Mucosa of rectum (tissue), 2 donors: ENCODE measurements at regions not wholly inside any gene's neighbourhood (a gene's known extent, or its start where the extent isn't known, plus 50 kb on each side); places are given as distances from the start of the nearest gene placed in this dataset.

Experiments used
- H3K27ac ChIP-seq, 2 donors: one replicate each; pipeline ENCODE4 v1.7.0; 2013; ENCODE audit warnings: inconsistent platforms in 2 of 2, low read depth in 2 of 2, low read length in 2 of 2
- H3K27me3 ChIP-seq, 2 donors: one replicate each; pipeline ENCODE4 v1.7.0; 2013; ENCODE audit warnings: low read length in 2 of 2; ENCODE audit not compliant: control insufficient read depth in 2 of 2, insufficient read depth in 2 of 2
- H3K36me3 ChIP-seq, 2 donors: one replicate each; pipeline ENCODE4 v1.7.0; 2013; ENCODE audit warnings: low read length in 2 of 2; ENCODE audit not compliant: control insufficient read depth in 2 of 2, insufficient read depth in 2 of 2
- H3K4me1 ChIP-seq, 2 donors: one replicate each; pipeline ENCODE4 v1.7.0; 2013; ENCODE audit warnings: low read length in 2 of 2, mild to moderate bottlenecking in 1 of 2; ENCODE audit not compliant: control insufficient read depth in 2 of 2, insufficient read depth in 2 of 2
- H3K4me3 ChIP-seq, 2 donors: one replicate each; pipeline ENCODE4 v1.7.0; 2013; ENCODE audit warnings: low read length in 2 of 2
- H3K9ac ChIP-seq, 2 donors: one replicate each; pipeline ENCODE4 v1.7.0; 2013; ENCODE audit warnings: low read length in 2 of 2, low read depth in 1 of 2, mild to moderate bottlenecking in 1 of 2
- H3K9me3 ChIP-seq, 2 donors: one replicate each; pipeline ENCODE4 v1.7.0; 2013; ENCODE audit warnings: low read length in 2 of 2; ENCODE audit not compliant: control insufficient read depth in 2 of 2
- donor health status: healthy.
- donor health status: Normal muscosa, but diverticular disease.

DNA sequence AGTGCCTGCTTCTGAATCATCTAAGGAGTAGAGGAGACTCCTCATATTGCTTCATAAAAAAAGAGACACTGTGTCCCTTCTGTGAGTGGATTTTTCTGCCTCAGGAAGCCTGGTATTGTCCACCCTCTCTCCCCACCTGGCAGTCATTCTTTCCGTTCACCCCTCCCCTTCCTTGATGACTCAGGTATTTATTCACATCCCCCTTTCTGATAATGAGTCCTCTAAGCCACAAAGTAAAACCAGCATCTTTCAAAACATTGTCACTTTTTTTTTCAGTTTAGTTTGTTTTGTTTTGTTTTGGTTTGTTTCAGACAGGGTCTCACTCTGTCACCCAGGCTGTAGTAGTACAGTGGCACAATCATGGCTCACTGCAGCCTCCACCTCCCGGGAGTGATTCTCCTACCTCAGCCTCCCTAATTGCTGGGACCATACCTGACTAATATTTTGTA lies 65.2 kb upstream of the UBE2E1 start:
- H3K9ac ChIP-seq: no peak overlapping the region
- no peak overlapping the region for H3K4me3 ChIP-seq
- H3K9me3 ChIP-seq: no peaks in the 10 kb centered on the region
- no peak overlapping the region for H3K27ac ChIP-seq
- no peaks in the 10 kb centered on the region for H3K36me3 ChIP-seq
- H3K4me1 ChIP-seq: no peaks in the 10 kb centered on the region
- peaks cover 7% of the 10 kb centered on the region in 2 donors for H3K27me3 ChIP-seq

DNA sequence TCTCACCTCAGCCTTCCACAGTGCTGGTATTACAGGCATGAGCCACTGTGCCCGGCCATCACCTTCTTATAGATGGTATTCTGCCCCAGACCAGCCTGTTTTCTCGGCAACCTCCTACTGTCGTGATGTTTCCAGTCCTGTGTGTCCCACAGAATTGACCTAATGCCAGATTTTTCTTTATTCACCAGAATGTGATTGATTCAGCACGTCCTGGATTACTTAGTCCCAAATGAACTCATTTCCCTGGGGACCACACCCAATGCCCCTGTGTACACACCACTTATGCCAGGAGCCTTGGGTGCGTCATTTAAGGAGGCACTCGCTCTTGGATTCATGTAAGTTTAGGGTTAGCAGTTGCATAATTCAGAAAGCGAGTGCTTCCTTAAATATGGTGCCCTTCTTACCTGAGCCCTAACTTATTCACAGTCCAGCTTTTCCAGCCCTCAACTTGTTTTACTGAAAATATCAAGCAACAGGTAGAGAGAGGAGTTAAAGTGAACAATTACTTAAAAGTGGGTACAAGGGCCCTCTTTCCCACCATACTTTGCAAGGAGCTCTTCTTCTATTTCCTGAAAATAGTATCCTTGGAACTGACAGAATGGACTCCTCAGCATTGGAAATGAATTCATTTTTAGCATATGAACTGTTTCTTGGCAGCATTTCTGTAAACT lies 64.6 kb upstream of the UBE2E1 start:
- Histone ChIP-seq H3K27ac (no peak overlapping the region), H3K9ac (no peak overlapping the region), H3K27me3 (peaks cover 7% of the 10 kb centered on the region in 2 donors), H3K4me1 (no peaks in the 10 kb centered on the region), H3K9me3 (no peaks in the 10 kb centered on the region), H3K4me3 (no peak overlapping the region), H3K36me3 (no peaks in the 10 kb centered on the region)

DNA sequence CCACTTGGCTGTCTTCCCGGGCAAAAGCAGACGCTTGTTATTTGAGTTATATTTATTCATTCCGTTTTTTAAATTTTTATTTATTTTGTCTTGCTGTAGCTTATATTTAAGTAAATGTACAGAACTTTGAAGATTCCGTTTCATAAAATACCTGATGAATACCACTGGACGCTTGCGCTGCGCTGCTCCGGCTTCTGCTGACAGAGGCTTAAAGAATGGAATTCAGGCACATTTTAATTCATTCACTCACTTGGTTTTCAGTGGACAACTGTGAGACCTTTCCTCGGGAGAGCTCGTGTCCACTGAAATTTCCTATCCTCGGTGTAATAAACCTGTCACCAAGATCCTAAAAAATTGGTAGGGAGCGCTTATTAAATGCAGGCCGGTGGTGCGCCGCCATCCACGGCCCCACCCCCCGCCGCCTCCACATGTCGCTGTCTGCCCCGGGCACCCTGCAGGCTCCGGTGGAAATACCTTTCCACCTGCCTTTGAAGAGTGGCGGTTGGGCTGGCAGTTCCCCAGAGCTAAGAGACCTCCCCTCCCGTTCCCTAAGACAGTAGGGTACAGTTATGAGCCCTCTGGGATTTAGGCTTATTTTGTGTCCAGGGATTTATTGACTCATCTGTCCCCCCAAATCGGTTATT lies 62.5 kb upstream of the UBE2E1 start:
- Histone ChIP-seq H3K27me3 (peaks cover 7% of the 10 kb centered on the region in 2 donors), H3K27ac (no peak overlapping the region), H3K36me3 (no peaks in the 10 kb centered on the region), H3K9me3 (no peaks in the 10 kb centered on the region), H3K9ac (no peak overlapping the region), H3K4me1 (no peaks in the 10 kb centered on the region), H3K4me3 (no peak overlapping the region)

- Histone ChIP-seq H3K9ac (no peak overlapping the region), H3K27ac (no peak overlapping the region), H3K4me1 (no peaks in the 10 kb centered on the region), H3K4me3 (no peak overlapping the region), H3K9me3 (no peaks in the 10 kb centered on the region), H3K36me3 (no peaks in the 10 kb centered on the region), H3K27me3 (peaks cover 7% of the 10 kb centered on the region in 2 donors)
Measured at GRCh38 chr3:23746441-23746840, 59.3 kb upstream of the UBE2E1 start.

DNA sequence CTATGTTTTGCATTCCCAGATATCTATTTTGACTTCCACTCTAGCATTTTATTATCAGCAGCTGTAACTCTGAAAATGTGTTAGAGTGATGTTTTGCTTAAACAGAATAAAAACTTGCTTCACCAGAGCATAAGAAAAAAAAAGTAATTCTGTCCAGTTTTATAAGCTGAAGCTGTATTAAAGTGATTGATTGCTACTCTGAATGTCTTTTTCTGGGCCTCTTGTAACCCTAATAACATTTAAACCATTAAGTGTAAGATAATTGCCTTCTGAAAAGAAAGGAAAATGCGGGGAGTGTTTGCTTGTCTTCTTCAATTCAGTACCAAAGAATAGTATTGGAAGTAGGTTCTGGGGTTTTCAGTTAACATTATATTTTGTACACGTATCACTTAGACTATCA lies 57.9 kb upstream of the UBE2E1 start:
- no peaks in the 10 kb centered on the region for H3K4me1 ChIP-seq

DNA sequence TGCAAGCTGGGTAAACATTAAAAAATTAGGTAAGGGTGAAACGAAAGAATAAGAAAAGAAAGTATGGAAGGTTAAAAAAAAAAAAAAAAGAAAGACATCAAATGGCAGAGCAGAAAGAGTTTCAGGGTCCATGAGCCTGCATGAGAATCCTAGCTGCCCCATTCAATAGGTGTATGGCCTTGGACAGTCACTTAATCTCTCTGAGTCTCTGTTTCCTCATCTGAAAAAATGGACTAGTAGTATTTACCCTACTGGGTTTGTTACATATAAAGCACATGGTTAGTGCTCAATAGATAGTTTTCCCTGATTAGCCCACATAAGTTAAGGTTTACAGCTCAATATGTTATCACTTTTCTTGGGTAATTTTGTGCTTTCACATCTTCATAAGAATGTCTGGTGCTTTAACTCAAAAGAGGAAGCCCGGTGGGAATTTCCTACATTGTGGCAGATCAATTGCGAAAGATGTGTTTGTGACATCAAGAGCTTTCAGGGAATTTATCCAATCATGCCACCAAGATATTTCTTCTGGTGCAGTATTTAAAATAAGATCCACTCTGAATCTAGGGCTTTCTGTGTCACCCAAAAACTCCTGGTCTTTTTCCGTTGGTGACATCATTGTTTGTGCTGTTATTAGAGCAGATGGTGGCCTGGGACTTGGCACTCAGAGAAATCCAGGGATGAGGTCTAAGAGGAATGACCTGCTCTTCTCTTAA lies 57.2 kb upstream of the UBE2E1 start:
- Histone ChIP-seq H3K9me3 (no peaks in the 10 kb centered on the region), H3K27me3 (peaks cover 4 to 6% of the 10 kb centered on the region in 2 donors), H3K27ac (no peak overlapping the region), H3K36me3 (no peaks in the 10 kb centered on the region), H3K4me3 (no peak overlapping the region), H3K9ac (no peak overlapping the region), H3K4me1 (no peaks in the 10 kb centered on the region)

More for the DNA sequence above, 57.9 kb upstream of the UBE2E1 start:
- no peak overlapping the region for H3K9ac ChIP-seq
- H3K27me3 ChIP-seq: peaks cover 7% of the 10 kb centered on the region in 2 donors
- H3K9me3 ChIP-seq: no peaks in the 10 kb centered on the region
- no peak overlapping the region for H3K27ac ChIP-seq
- no peak overlapping the region for H3K4me3 ChIP-seq
- no peaks in the 10 kb centered on the region for H3K36me3 ChIP-seq

DNA sequence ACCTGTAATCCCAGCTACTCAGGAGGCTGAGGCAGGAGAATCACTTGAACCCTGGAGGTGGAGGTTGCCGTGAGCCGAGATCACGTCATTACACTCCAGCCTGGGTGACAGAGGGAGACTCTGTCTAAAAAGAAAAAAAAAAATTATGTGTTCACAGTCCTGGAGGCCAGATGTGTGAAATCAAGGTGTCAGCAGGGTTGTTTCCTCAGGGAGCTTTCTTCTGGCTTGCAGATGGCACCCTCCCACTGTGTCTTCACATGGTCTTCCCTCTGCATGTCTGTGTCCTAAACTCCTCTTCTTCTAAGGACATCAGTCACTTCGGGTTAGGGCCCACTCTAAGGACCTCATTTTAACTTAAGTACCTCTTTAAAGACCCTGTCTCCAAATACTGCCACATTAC lies 56.1 kb upstream of the UBE2E1 start:
- H3K9me3 ChIP-seq: no peaks in the 10 kb centered on the region
- no peaks in the 10 kb centered on the region for H3K4me1 ChIP-seq
- H3K36me3 ChIP-seq: no peaks in the 10 kb centered on the region
- H3K9ac ChIP-seq: no peak overlapping the region
- H3K27me3 ChIP-seq: no peaks in the 10 kb centered on the region
- H3K4me3 ChIP-seq: no peak overlapping the region
- no peak overlapping the region for H3K27ac ChIP-seq

- Histone ChIP-seq H3K4me1 (no peaks in the 10 kb centered on the region), H3K9ac (no peak overlapping the region), H3K4me3 (no peak overlapping the region), H3K27ac (no peak overlapping the region), H3K9me3 (no peaks in the 10 kb centered on the region), H3K36me3 (no peaks in the 10 kb centered on the region), H3K27me3 (no peaks in the 10 kb centered on the region)
Measured at GRCh38 chr3:23750573-23751210, 55.1 kb upstream of the UBE2E1 start.

DNA sequence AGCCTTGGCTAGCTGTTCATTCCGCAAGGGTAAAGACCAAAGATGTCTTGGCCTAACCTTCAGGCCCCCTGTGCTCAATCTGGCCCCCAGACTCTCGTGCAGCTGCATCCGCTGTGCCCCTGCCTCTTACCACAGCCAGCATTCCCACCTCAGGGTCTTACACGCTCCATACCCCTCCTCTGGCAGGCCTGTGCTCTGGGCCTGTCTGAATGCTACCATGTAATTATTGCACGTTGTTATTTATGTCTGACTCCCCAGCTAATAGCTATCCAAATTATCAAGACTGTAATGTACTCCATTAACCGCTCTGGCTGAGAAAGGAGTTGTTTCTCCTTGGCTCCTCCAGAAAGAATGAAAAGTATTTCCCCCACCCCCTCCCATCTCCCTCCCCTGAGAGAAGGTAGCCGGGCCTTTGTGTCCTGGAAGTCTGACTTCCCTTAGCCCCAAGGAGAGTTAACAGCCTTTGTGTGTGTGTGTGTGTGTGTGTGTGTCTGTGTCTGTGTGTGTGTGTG lies 54.5 kb upstream of the UBE2E1 start:
- H3K4me1 ChIP-seq: no peaks in the 10 kb centered on the region
- no peaks in the 10 kb centered on the region for H3K36me3 ChIP-seq
- H3K27me3 ChIP-seq: no peaks in the 10 kb centered on the region
- no peaks in the 10 kb centered on the region for H3K9me3 ChIP-seq
- H3K4me3 ChIP-seq: no peak overlapping the region
- H3K27ac ChIP-seq: no peak overlapping the region
- H3K9ac ChIP-seq: no peak overlapping the region

GRCh38 chr3:23752126-23752525 lies 53.6 kb upstream of the UBE2E1 start:
- Histone ChIP-seq H3K4me3 (no peak overlapping the region), H3K4me1 (no peaks in the 10 kb centered on the region), H3K36me3 (no peaks in the 10 kb centered on the region), H3K27me3 (no peaks in the 10 kb centered on the region), H3K9ac (no peak overlapping the region), H3K9me3 (no peaks in the 10 kb centered on the region), H3K27ac (no peak overlapping the region)
